ENCODE measurements at regions not wholly inside any gene's neighbourhood (a gene's known extent, or its start where the extent isn't known, plus 50 kb on each side); places are given as distances from the start of the nearest gene placed in this dataset.

DNA sequence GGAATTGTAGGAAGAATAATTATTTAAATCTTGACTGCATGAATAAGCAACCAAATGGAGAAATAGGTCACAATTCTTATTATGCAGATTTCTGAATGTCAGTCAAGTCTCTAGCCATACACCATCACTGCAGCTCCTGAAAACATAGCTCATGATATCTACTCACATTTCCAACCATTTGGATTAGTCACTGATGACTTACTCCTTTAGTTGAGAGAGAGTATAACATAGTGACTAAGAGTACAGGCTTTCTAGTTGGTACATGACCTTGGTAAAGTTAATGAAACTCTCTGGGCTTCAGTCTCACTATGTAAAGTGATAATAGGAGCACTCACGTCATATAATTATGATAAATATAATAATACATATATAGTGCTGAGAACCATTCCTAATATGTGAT lies 265.2 kb downstream of the KCNA4 start:
- TF ChIP-seq CHD2 (IDR thresholded peaks at IDR 0.05; ENCODE audit: low read length, partially characterized antibody) = no peak
- TF ChIP-seq, protein P1, sequence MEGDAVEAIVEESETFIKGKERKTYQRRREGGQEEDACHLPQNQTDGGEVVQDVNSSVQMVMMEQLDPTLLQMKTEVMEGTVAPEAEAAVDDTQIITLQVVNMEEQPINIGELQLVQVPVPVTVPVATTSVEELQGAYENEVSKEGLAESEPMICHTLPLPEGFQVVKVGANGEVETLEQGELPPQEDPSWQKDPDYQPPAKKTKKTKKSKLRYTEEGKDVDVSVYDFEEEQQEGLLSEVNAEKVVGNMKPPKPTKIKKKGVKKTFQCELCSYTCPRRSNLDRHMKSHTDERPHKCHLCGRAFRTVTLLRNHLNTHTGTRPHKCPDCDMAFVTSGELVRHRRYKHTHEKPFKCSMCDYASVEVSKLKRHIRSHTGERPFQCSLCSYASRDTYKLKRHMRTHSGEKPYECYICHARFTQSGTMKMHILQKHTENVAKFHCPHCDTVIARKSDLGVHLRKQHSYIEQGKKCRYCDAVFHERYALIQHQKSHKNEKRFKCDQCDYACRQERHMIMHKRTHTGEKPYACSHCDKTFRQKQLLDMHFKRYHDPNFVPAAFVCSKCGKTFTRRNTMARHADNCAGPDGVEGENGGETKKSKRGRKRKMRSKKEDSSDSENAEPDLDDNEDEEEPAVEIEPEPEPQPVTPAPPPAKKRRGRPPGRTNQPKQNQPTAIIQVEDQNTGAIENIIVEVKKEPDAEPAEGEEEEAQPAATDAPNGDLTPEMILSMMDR (IDR thresholded peaks at IDR 0.05) = no peak
- TF ChIP-seq RFX5 (IDR thresholded peaks at IDR 0.05; ENCODE audit: low read length) = no peak
